Stimulated activated CD4-positive, alpha-beta T cell treated with anti-CD3 and anti-CD28 coated beads, Interleukin-2, amount 100 ng/mL, for 48 hours (primary cell): ENCODE measurements at regions not wholly inside any gene's neighbourhood (a gene's known extent, or its start where the extent isn't known, plus 50 kb on each side); places are given as distances from the start of the nearest gene placed in this dataset.
"Not testable (repeated sequence)": the region's sequence is repeated elsewhere in the genome, so short reads cannot be mapped to it uniquely, and the experiment has no call there.

Source experiments
- DNase-seq, 2 donors: peaks; one replicate each; pipeline ENCODE4 v3.0.0-alpha.2; 2020

GRCh38 chrX:76774912-76775311, 347.4 kb downstream of the MAGEE1 start:
- DNase-seq, result not testable (repeated sequence)

GRCh38 chrX:76796311-76796710, 368.8 kb downstream of the MAGEE1 start:
- no peak for DNase-seq

GRCh38 chrX:76802708-76803107, 375.2 kb downstream of the MAGEE1 start:
- no peak for DNase-seq

GRCh38 chrX:76815754-76816153, 388.2 kb downstream of the MAGEE1 start:
- no peak for DNase-seq

- DNase-seq, result not testable (repeated sequence)
These were observed 389.8 kb downstream of the MAGEE1 start for GRCh38 chrX:76817279-76817678.

GRCh38 chrX:76821276-76821675, 393.8 kb downstream of the MAGEE1 start:
- no peak for DNase-seq

- DNase-seq, result no peak
These were observed 400.2 kb downstream of the MAGEE1 start for GRCh38 chrX:76827672-76828071.

- not testable (repeated sequence) for DNase-seq
These were observed 413.4 kb downstream of the MAGEE1 start for GRCh38 chrX:76840902-76841301.

- no peak for DNase-seq
These were observed 423.3 kb downstream of the MAGEE1 start for GRCh38 chrX:76850851-76851250.

GRCh38 chrX:76862509-76862908, 435.0 kb downstream of the MAGEE1 start:
- no peak for DNase-seq

GRCh38 chrX:76893930-76894329, 466.4 kb downstream of the MAGEE1 start:
- no peak for DNase-seq

- no peak for DNase-seq
These were observed 488.3 kb downstream of the MAGEE1 start for GRCh38 chrX:76915836-76916235.

- no peak for DNase-seq
These were observed 490.5 kb downstream of the MAGEE1 start for GRCh38 chrX:76918033-76918432.

GRCh38 chrX:76919761-76920160, 492.3 kb downstream of the MAGEE1 start:
- no peak for DNase-seq

- DNase-seq, result no peak
These were observed 493.1 kb downstream of the MAGEE1 start for GRCh38 chrX:76920607-76921006.

GRCh38 chrX:76921176-76921575, 493.7 kb downstream of the MAGEE1 start:
- no peak for DNase-seq

- DNase-seq, result no peak
These were observed 494.6 kb downstream of the MAGEE1 start for GRCh38 chrX:76922100-76922499.

GRCh38 chrX:76924616-76925015, 497.1 kb downstream of the MAGEE1 start:
- DNase-seq, result not testable (repeated sequence)

- no peak for DNase-seq
These were observed 504.0 kb downstream of the MAGEE1 start for GRCh38 chrX:76931518-76931917.

- no peak for DNase-seq
These were observed 489.7 kb upstream of the FGF16 start for GRCh38 chrX:76957485-76957884.

GRCh38 chrX:76971393-76972376, 475.5 kb upstream of the FGF16 start:
- no peak for DNase-seq

- no peak for DNase-seq
These were observed 469.7 kb upstream of the FGF16 start for GRCh38 chrX:76977452-76977851.

GRCh38 chrX:76987381-76987780, 459.8 kb upstream of the FGF16 start:
- DNase-seq, result no peak

GRCh38 chrX:76996641-76997040, 450.5 kb upstream of the FGF16 start:
- DNase-seq, result no peak

GRCh38 chrX:77003530-77003929, 443.7 kb upstream of the FGF16 start:
- DNase-seq, result no peak
